Left kidney (tissue), 1 donor: ENCODE measurements at regions not wholly inside any gene's neighbourhood (a gene's known extent, or its start where the extent isn't known, plus 50 kb on each side); places are given as distances from the start of the nearest gene placed in this dataset.

Experiments used
- DNase-seq: peaks from one replicate; pipeline ENCODE4 v3.0.0-alpha.2; 2013

DNA sequence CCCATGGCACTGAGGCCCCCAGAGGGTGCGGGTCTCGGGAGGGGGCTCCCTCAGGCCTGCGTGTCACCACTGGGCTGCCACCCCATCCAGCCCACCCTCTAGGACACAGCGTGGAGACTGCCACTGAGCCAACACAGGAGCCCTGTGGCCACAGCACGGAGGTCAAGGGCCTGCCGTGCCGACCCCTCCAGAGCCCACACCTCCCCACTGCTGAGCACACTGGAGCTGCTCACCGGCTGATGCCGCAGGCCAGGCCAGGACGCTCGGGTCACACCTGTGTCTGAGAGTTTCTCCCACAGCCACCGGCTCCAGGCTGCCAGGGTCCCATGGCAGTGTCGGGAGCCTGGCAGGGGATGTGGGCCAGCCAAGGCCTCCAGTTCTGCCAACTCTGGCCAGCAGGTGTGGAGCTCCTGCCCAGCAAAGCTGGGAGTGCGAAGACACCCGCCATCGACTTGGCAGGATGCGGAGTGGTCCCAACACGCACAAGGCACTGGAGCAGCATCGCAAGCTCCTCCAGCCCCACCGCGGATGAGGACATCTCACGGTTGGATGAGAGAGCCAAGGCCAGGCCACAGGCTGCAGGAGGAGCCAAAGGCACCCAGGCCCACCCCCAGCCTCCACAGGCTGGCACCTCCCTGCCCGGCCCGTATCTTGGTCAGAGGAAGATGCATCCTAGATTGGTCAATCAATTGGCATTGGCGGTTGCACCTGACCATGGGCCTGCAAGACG lies 187.1 kb downstream of the BRD1 start:
- no peak for DNase-seq

DNA sequence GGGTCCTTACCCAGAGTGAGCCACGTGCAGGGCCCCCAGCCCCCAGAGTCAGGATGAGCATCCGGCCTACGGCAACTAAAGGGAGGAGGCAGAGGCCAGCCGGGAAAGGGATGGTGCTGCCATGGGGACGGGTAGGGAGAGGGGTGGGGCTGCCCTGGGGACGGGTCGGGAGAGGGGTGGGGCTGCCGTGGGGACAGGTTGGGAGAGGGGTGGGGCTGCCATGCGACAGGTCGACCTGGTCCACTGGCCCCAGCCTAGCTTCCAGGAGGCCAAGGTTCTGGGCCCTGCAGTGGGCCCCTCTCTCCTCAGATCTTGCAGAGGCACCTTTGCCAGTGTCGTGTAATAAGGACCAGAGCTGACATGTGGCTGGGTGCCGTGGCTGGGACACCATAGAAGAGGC lies 187.7 kb downstream of the BRD1 start:
- no peak for DNase-seq

DNA sequence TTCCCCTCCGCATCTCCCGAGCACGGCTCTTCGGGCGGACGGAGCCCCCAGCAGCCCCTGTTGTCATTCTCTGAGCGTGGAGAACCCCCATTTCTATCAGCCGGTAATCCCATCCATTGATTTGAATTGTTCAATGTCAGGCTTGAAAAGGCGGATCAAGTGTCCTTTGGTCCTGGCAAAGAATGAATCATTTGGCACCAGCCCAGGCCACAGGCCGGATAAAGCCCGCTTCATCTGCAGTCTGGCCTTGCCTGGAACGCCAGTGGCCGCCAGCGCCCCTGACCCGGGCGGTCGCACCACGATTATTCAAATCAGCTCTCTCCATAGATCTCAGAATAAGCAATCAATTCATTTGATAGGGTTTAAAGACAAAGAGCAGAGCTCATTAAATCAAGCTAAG lies 188.9 kb downstream of the BRD1 start:
- DNase-seq, result no peak

DNA sequence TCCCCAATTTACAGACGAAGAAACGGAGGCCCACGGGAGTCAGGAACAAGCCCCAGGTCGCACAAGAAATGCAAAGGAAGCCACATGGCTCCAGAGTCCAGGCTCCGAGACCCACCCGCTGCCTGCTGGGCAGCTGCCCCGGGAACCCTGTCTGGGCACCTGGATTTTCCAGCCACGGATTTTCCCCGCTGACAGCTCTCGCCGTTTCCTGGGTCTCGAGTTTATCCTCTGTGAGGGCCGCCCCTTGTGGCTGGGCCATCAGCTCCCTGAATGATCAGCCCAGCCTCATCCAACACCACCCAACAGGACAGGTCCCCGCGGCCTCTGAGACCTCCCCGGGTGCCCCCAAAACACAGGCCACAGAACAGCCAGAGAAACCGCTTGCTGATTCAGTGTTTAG lies 189.7 kb downstream of the BRD1 start:
- no peak for DNase-seq

DNA sequence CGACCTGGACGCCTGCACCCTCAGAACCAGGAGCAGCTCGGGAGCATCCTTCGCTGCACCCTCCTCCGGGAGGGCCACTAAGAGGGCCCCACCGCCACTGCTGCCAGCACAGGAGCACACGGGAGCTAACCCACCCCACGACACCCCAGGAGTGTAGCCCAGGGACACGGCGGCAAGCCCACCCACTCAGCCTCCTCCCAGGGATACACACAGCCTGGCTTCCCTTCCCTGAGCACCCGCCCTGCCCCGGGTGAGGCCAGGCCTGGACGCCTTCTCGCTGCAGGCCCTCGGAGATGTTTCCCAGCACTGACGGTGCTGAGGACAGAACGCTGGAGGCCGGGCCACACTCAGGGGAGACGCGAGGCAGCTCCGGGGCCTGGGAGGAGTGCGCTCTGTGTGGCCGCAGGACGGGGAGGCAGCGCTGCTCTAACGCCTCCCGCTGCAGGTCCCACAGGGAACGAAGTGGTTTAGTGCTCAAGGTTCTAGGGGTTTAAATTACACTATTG lies 190.4 kb downstream of the BRD1 start:
- DNase-seq, result no peak

DNA sequence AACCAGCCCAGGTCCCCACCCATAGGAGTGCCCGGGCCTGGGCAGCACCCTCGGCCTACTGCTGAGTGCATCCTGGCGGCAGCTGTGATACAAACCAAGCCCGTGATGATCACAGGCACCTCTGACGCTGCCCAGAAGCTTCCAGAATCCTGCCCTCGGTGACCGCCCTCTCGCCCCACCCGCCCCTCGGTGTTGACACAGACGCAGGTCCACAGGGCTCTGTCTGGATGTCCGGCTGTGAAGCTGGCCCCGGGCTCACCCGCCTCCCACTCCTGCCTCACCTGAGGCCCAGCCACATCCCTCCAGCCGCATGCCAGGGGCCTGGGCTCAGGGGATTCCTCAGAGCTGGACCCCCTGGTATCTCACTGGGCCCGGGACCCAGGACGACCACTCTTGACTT lies 191.0 kb downstream of the BRD1 start:
- no peak for DNase-seq

DNA sequence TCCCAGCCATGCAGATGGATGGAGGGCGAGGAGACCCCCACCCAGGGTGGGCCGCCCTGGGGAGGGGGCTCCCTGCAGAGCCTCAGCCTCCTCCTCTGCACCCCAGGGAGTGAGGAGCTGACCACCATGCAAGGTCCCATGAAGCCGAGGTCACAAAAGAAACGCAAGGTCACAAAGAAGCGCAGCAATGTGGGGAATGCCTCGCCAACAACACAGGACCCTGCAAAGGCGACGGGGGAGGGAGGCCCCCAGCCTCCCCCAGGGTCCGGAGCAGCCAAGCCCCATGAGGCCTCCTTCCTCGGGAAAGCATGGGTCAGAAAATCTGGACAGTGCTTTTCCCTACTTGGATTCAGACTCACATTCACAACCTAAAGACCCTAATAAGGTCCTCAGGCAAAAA lies 191.5 kb downstream of the BRD1 start:
- no peak for DNase-seq

DNA sequence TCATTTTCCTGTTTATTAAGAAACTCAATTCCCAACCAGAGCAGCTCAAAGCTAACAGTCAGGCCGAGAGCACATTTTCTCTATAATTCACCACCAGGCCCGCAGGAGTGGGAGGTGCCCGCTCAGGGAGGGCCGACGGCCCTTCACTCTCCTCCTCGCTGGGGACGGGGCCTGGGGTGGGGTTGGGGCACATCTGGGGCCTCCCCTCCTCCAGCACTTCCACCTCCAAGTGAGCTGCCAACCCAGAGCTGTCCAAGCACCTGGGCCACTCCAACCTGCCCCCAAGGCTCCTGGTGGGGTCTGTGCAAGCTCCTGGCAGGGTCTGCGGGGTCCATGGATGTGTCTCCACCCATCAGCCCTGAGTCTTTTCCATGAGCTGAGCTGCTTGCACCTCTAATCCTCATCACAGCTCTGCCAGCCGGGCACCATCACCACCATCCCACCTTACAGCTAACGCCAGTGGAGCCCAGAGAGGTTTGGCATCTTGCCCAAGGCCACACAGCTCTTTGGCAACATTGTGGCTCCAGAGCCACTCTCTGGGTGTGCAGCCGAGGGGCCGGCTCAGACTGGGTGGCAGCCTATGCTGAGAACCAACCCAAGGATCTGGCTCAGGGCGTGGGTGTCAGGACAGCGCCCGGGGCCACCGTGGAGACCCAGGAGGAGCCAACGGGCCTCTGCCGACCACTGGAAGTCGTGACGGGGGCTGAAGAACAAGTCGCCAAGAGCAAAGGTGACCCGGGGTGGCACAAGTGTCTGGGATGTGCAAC lies 193.5 kb downstream of the BRD1 start:
- DNase-seq, result no peak

DNA sequence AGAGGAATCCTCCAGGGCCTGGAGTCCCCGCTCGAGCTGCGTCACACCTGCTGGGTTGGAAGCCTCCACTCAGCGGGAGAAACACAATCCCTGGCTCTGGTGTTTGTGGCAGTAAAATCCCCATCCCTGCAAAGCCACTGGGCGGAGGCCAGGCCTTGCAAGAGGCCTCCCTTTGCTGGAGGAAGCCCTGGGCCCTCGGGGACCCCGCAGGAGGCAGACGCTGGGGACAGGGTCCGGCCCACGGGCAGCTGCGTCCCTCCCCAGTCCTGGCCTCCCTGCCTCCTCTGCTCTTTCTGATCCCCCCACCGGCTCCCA lies 194.7 kb downstream of the BRD1 start:
- no peak for DNase-seq

DNA sequence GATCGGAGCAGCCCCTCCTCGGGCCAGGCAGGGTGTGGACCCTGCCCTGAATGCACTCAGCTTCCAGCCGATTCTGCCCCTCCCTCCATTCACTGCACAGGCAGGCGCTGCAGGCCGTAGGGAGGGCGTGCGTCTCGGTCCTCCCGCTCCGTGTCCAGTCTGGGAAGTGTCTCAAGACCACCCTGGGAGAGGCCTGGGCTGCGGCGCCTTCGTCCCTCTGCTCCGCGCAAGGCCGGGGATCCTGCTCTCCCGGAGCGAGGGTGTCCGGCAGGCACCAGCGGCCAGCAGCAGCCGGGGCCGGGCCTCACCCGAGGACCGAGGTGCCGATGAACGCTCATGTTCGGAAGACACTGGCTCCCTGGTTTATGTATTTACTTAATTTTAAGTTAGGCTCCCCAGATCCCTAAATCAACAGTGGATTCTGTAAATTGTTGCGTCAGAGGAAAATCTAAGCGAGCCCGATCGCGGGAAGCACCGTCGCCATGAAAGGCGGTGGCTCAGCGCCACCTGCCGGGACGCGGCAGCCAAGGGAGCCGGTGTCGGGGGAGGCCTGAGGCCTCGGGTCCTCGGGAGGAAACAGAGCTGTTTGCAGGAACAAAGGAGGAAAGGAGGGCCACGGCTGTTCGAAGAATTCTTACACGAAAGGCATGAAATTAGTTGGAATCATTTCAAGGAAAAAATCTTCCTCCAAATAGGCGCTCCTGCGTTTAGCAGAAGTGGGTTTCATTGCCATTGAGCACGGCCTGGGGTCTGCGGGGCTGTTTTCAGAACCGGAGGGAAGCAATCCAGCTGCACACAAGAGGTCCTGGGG lies 195.3 kb downstream of the BRD1 start:
- peak; percentile 78 for DNase-seq

DNA sequence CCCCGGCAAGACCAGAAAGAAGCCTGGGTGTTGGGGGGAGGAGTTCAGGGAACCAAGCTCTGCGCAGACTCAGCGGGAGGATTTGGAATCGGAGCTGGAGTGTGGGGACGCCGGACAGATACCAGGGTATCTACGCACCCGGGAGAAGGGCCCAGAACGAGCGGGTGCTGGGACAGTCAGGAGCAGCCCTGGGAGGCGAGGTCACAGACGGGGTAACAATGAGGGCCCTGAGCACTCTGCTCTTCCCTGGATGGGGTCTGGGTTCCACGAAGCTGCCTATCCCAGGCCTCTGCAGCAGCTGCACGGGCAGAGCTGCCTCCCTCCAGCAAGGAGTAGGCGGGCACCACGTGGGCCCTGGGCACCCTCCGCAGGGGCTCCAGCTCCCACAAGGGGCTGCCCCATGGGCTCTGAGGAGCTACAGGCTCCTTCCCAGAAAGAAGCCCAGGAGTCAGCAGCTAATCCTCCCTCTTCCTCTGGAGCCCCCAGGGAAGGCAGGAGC lies 197.2 kb downstream of the BRD1 start:
- no peak for DNase-seq

DNA sequence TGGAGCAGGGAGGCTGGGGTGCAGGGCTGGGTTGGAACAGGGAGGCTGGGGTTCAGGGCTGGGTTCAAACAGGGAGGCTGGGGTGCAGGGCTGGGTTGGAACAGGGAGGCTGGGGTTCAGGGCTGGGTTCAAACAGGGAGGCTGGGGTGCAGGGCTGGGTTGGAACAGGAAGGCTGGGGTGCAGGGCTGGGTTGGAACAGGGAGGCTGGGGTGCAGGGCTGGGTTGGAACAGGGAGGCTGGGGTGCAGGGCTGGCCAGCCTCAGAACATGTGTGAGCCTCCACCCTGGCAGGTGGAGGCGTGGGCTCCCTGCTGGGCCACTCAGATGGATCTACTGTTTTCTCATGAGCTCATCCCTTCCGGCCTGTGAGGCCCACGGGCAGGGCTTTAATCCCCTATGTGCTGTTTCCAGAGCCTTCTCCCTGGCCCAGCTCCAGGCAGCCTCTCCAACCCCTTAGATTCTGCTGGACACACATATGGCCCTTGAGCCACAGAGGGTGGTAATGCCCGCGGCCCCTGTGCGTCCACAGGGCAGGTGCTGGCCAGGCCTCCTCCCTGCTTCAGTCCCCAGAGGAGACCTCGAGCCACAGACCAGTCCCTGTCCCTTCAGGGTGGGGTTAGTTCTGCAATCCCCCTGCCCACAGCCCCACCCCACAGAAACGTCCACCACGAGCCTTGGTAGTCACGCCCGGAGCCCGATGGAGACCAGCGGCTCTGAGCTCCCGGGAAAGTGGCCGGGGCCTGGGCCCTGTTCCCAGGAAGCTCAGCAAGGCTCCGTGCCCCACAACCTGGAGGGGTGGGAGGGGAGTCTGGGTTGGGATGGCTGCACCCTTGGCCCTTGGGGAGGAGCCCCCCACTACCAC lies 197.9 kb downstream of the BRD1 start:
- DNase-seq, result no peak

DNA sequence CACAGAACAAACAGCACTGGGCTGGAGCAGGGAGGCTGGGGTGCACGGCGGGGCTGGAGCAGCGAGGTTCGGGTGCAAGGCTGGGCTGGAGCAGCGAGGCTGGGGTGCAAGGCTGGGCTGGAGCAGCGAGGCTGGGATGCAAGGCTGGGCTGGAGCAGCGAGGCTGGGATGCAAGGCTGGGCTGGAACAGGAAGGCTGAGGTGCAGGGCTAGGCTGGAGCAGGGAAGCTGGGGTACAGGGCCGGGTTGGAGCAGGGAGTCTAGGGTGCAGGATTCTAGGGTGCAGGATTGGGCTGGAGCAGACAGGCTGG lies 198.5 kb downstream of the BRD1 start:
- no peak for DNase-seq

DNA sequence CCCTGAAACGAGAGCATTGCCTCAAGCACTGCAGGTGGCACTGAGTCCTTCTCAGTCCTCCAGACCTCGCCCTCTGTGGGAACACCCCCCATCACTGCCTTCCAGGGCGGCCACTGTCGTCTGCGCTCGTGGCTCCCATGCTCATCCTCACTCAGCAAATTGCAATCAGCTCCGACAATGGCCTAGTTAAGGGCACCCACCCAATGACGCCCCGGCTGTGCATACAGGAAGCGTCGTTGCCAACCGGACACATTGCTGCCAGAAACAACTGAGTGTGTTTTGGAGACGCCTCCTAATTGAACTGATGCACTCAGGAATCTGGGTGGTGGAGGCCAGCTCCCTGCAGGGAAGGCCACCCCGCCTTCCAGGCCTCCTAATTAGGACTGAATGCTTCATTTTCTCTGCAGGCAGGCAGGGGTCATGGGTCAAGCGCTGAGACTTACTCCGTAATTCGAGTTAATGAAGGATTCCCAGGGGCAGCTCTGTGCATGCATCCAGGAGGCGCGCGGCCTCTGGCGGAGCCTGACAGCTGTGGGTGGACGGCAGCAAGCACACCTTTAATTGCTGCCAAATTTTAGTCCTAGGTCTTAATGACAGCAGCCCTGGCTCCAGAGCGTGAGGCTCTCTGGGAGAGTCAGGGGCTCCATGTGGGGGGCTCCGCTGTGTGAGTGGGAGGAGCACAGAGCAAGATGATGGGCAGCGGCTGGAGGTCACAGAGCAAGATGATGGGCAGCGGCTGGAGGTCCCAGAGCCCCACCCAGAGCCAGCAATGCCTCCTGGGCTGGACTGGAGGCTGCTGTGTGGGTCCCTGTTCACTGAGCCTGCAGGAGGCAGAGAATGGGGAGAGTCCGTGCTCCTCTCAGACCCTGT lies 199.0 kb downstream of the BRD1 start:
- peak; percentile 13 for DNase-seq

DNA sequence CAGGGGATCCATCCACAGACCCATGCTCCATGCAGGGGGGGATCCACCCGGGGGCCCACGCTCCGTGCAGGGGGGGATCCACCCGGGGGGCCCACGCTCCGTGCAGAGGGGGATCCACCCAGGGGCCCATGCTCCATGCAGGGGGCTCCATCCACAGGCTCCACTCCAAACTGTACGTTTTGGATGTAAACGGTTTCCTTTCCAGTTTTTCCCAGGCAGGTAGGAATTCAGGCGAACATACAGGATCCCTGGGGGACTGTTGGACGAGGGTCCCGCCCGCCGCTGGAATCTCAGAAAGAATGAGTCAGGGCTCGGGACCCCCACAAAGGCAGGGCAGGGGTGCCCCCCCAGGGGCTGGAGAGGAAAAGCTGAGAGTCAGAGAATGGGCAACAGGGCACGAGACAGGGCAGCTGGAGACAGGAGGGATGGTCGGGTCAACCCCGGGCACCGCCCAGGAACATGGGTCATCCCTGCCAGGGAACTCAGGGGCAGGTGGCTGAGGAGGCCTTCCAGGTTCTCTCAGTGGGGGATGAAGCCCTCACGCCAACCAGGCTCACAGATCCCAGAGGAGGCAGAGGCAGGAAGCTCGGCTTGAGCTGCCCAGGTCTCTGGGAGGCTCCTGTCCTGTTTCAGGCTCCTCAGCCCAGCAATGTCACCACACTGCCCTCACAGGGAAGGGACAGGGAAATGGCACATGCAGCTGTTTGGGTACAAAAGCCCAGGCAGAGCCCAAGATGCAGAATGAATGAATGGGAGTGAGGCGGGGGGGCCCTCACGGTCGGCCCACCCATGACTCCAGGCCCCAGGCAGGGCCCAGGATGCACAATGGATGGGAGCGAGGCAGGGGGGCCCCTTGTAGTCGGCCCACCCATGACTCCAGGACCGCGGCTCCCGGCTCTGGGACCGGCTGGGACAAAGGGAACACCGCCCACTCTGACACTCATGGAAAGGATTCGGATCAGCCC lies 200.2 kb downstream of the BRD1 start:
- DNase-seq, result no peak

DNA sequence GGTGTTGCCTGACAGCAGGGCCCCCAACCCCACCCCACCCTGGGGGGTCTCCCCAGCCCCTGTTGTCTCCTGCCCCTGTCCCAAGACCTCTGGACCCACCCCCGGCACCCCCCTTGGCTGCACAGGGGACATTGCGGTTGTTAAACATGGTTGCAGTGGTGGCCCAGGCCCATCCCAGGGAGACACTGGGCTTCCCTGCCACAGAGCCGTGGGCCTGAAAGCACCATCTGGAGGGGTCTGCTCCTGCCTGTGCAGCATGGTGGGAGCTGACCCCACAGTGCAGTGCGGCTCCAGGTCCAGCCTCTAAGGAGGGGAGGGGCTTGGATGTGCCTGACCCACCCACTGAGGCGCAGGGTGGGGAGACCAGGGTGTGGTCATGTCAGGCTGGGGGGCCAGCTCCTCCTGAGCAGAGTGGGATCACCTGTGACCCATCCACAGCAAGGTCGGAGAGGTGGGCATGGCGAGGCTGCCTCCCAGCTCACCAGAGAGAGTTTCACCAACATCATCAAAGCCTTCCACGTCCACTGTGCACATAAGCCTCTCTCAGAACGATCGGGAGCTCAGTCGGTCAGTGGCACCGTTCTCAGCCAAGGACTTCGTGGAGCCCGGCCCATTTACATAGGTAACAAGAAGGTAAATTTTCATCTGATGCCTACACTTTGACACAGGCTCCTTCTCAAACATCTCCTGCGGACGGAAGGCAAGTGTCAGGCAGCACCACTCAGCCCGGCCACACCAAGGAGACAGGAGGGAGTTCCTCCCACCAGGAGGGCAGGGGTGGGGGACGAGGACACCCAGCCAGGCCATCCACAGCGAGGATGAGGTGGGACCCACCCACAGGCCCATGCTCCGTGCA lies 201.1 kb downstream of the BRD1 start:
- DNase-seq, result no peak

DNA sequence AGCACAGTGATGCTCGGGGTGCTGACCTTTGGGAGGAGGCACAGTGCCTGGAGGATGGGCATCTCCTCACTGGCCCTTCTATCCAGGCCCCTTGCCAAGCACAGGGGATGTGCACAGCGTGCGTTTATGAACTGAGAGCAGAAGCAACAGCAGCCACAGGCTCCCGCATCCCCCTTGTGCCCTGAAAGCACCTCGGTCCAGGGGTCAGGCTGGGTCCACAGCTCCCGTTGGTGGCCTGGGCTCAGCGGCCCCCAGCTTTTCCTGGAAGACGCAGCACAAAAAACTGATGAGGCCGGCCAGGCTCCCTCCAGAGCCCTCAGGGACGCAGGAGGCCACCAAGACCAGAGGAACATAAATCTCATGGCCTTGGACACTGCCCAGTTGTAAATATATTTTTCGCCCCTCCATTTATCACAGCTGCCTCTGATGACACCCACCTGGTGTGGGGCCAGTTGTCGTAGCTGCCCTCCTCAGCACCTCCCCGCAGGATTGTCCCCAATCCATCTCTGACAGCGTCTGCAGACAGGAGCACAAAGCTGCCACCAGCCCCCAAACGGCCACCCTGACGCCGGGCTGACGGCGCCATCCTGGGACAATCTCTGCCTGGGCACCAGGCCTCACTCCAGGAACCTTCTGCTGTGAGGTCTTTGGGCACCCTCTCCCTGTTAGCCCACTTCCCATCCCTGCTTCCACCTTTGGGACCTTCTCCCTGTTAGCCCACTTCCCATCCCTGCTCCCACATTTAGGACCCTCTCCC lies 203.1 kb downstream of the BRD1 start:
- DNase-seq, result no peak

DNA sequence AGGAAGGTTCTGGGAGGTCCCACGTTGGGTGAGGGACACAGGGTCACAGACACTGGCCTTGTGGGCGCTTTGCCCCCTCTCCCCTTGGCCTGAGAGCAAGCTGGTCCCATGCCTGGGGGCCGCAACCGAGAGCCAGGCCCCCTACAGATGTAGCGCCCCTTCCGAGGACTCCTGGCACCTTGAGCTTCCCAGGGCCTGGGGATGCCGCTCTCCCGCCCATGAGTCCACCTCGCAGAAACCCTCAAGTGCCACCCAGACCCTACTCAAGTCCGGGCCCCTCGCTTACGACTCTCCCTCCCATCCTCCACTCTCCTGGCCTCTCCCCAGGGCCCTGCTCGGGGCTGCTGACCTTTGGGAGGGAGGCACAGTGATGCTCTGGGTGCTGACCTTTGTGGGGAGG lies 204.0 kb downstream of the BRD1 start:
- DNase-seq, result no peak
